ENCODE measurements at regions not wholly inside any gene's neighbourhood (a gene's known extent, or its start where the extent isn't known, plus 50 kb on each side); places are given as distances from the start of the nearest gene placed in this dataset.

DNA sequence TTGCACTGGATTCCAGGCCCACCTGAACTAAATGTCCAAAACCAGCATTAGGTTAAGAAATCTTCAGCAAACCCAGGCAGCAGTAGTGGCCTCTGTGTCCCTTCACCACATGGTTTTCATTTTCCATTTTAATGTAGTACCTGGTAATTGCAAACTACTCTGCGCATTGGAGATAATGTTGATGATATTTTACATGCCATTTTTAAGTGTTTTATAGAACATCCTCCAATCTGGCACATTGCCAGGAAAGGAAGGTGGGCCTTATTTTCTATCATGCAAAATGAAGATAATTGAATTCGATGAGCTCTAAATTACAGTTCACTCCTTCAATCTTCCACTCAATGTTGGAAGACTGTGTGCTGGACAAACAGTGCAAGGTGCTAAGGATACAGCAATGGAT is 89.5 kb downstream of the ZC3H11B start:
- DNase-seq (ENCODE audit: low read depth, low spot score): no peak

DNA sequence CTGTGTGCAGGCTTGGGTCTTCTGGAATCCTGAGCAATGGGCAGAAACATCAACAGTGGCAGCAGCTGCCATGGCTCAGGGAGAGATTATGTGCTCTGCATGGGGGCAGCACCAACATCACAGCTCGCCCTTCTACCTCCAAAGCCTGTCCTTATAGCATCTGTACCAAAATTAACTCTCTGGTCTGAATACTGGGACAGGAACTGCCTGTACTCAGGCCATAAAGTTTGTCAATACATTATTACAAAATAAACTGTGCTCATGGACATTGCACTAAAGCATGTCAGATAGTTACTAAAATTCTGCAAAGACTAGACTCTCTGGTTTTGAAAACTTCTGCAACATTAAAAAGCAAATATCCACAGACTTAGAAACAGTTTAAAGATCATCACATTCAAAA is 91.6 kb downstream of the ZC3H11B start:
- no peak for DNase-seq (ENCODE audit: low read depth, low spot score)

DNA sequence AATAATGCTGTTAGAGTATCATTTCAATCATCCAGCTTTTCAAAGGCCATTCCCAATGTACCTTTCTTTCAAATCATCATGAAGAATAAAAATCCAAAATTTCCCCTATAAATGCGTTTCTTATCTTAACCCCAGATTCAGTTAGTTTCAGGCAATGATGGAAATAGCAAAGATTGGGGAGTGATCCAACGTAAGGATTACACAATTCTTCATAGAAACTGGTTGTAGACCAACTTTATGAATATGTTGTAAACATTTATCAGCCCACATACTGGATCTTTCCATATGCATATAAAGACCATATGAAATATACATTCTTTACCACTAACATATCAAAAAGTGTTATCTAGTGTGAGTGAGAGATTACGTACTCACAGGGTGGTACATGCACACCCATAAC is 92.7 kb downstream of the ZC3H11B start:
- DNase-seq (ENCODE audit: low read depth, low spot score): no peak

DNA sequence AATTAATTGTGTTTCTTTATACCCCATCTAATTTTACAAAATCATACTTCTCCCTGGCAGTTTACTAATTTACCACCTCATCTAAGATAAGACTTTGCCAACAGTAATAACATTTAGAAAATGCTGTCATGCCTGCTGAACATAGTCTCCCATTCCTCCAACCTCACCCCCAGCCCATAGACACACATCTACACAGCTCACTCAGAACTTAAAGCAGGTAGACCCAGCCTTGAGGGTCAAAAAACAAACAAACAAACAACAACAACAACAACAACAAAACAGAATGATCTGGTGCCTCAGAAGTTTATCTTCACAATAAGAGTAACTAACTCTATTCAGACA is 94.0 kb downstream of the ZC3H11B start:
- DNase-seq (ENCODE audit: low read depth, low spot score): no peak

DNA sequence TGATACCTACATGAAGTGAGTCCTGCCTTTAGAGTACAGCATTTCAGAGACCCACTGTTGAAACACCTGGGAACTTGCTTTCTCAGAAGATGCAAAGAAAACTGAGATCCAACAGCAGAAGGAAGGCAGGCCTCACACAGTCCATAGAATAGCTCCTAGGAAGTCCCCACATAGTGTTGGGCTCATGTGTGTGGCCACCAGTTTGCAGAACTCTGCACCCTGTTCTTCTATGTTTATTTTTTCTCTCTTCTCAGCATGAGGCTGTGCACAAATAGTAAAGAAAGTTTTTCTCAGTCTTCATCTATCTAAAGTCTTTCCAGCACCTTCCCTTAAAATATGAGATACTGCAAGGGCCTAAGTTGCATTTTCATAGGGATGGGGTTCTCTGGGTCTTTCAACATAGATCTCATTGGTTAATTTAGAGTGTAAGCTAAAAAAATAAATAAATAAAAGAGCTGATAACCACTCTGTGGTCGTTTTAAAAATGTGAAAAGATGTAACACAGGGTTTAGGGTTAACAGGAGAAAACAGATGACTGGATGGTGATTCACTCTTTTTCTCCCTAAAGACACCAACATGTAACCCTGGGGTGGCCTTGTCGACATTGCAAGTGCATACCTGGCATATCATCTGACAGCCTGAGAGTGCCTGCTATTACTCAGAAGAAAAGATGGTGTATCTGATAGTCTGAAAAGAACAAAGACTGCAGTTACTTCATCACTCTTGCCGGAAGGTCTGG is 94.6 kb downstream of the ZC3H11B start:
- peak; percentile 74 for DNase-seq (ENCODE audit: low read depth, low spot score)

DNA sequence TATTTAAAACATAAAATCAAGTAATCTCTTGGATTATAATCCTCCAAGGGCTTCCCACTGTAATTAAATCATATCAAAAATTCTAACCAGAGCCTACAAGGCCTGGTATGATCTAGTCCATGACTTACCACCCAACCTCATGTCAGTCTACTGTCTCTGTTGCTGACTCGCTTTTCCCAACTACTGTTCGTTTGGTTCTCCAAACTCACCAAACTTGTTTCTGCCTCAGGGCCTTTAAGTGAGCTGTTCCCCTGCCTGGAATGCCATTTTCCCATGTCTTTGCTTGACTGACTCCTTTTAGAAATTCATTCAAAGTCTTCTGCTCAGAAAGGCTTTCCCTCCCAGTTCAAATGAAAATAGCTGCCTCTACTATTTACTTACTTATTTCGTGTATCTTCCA is 95.9 kb downstream of the ZC3H11B start:
- DNase-seq (ENCODE audit: low read depth, low spot score): no peak

DNA sequence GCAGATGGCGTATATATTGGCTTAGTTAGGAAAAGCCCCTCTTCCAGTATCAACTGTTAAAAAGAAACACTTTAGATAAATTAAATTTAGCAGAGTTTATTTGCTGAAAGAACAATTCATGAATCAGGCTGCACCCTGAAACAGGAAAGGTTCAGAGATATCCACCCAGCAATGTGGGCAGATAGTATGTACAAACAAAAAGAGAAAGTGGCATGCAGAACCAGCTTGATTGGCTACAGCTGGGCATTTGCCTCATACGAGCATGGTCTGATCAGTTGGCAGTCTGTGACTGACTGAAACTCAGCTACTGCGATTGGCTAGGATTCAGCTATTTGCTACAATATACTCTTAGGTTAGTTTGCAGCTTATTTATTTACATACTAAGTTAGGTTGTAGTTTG is 98.2 kb downstream of the ZC3H11B start:
- no peak for DNase-seq (ENCODE audit: low read depth, low spot score)

DNA sequence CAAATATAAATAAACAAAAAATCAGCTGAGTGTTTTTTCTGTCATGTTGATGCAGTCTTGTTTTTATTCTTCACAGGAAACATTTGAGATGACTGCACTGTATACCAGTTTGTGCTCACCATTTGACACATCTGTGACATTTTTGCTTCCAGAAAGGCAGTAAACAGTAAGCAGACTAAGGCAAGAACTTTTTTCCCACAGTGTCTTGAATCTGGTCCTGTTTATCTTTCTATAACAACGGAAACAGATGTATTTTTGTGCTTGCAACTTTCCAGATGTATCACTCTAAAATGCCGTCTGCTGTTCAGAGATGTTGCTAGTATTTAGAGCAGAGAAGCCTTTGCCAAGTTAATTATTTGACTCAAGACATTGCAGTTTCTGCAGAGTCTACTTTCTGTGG is 105.5 kb downstream of the ZC3H11B start:
- DNase-seq (ENCODE audit: low read depth, low spot score): no peak

DNA sequence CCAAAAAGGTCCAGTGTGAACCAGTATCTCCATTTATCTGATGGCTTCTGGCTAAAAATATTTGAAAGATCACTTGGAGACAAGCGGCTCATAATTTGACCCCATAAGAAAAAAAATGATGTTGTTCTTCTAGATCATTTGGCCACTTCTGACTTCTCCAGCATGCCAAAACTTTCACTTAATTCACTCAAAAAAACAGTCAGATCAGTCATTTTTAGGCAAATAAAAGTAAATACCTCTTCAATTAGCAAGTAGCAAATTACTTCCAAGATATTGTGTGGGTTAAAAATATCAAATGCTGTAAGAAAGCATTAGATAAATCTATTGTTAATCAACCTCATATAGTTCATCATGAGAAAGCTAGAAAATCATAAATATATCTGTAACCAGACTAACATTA is 106.0 kb downstream of the ZC3H11B start:
- no peak for DNase-seq (ENCODE audit: low read depth, low spot score)

DNA sequence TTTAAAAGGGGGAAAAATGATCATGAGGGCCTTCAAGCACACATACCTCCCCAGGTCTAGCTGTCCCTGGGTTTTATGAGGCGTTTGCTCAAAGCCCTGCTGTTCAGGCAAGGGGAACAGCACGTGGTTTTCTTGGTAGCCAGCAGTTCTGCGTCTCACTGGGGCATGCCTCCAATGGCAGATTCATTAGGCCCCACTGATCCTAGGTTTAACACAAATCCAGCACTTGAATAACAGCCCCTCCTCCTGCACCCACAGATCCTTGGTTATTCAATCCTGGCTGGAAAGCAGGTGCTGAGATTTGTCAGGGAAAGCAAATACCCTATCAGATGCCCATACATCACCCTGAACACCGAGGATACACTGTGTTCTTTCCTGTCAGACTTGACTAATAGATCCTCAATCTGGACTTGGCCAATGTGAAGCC is 106.4 kb downstream of the ZC3H11B start:
- peak; percentile 28 for DNase-seq (ENCODE audit: low read depth, low spot score)

DNA sequence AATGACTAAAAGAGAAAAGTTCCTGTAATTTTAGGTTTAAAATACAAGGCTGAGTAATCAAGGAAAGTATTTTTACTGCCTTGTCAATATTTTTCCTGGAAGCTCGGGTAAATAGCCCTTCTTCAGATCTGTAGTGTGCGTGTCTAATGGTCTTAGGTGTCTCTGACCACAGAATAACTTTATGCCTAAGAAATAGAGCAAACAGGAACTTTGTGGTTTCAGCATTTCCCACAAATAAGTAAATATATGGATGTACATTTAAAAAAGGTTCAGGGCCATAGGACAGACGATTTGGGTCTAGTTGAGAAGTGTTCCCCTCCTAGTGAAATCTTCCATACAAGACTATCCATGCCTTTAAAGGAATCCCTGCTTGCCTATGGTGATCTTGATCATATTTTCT is 107.0 kb downstream of the ZC3H11B start:
- peak; percentile 51 for DNase-seq (ENCODE audit: low read depth, low spot score)

DNA sequence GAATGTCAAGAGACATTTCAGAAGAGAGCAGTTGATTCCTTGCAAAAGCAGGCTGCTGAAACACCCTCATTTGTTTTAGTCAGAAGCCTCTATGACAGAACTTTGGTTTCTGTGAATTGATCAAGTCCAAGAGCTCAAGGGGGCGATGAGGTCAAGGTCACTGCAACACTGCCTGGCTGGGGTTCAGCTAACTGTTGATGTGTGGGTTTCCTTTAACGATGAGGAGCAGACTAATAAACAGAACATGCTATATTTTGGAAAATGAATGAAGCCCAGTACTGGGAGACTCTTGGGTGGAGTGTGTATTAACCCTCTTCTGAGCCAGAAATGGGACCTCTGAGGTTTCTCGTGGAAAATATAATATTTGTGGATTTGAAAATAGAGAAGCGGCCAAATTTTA is 109.3 kb downstream of the ZC3H11B start:
- no peak for DNase-seq (ENCODE audit: low read depth, low spot score)

DNA sequence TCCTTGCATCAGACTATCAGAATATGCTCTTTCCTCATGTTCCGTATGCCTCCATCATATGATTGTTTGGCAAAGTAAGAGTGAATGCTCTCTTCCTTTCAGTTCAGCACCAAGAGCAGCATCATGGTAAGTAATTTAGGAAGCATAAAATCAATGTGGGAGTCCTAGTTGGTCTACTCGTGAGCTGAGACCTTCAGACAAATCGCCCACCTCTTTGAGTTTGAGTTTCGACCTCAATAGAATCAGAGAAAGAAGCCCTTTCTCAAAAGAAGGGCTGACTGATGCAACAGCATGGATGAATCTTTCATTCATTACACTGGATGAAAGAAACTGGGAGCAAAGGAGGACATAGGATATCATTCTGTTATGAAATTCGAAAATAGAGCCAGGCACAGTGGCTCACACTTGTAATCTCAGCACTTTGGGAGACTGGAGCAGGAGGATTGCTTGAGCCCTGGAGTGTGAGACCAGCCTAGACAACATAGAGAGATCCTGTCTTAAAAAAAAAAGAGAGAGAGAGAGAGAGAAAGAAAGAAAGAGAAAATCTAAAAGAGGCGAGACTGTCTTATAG is 112.5 kb downstream of the ZC3H11B start:
- DNase-seq (ENCODE audit: low read depth, low spot score): no peak

DNA sequence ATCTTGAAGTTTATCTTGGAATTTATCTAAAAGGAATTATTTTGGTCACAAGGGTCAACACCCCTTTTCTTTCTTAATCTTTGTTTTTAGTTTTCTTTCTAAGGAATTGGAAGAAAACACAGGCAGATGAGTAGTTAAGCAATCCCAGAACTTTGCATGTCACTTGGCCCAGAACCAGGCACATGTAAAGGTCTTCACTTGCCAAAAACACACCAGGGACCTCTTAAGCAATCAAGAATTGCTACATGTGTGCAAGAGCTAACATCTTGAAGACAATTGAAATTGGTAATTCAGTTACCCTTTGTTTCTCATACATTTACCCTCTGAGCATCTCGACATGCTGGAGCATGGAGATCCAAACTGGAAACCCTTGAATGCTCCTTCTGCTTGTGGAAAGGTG is 114.2 kb downstream of the ZC3H11B start:
- DNase-seq (ENCODE audit: low read depth, low spot score): no peak

DNA sequence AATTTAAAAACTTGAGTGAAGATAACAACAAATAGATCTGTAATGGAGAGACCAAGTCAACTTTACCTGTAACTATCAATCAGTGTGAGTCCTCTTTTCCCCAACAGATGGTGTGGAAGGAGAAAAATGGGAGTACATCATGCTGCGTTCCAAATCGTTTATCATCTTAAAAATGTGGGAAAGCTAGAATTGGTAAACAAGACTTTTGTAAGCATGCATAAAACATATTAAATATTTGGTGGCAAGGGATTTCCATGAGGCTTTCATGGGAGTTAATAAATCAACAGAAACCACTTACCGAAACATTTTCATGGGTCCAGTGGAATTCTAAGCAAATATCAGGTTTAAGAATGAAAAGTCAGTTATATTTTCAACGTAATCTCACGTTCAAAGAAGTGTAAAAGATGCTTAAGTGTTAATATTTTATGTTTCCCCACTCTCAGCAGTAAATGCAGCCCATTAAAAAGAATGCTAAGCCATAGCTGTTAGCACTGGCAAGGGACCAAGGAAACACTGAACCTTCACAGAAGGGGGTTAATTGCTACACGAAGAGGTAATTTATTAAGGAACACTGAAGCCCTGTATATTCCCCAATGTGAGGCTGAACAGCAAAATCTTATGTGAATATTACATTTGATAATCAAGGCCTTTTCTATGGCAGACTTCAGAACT is 117.0 kb downstream of the ZC3H11B start:
- no peak for DNase-seq (ENCODE audit: low read depth, low spot score)

DNA sequence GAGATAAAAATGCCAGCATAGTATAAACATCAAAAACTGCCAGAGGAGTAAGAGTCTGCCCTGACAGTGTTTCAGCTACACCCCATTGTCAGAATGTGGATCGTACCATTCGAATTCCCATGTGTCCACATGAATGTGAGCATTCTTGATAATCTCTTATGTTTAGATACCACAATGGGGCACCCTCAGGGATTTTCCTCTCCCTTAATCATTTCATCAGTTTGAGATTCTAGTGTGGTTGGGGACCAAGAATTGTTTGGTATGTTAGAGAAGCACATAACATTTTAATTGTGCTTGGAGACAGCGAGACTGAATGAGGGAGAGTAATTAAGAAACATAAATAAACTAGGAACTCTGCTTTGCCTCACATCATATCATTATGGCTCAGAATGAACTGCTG is 120.2 kb downstream of the ZC3H11B start:
- DNase-seq (ENCODE audit: low read depth, low spot score): peak; percentile 12

DNA sequence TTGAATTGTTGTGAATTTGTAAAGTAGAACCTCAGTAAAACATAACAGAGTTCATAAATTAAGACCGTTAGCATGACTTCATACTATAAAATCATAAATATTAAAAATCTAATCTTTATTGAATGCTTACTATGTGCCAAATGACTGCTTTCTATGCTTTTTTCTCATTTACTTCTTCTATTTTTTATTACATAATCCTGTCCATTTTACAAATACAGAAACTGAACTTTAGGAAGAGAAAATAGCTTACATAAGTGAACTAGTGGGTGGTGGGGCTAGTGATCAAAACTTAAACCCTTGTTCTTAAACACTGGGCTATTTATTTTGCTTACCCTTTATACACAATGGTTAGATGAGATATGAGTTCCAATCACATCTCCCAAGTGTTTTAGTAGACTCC is 122.3 kb downstream of the ZC3H11B start:
- DNase-seq (ENCODE audit: low read depth, low spot score): no peak

DNA sequence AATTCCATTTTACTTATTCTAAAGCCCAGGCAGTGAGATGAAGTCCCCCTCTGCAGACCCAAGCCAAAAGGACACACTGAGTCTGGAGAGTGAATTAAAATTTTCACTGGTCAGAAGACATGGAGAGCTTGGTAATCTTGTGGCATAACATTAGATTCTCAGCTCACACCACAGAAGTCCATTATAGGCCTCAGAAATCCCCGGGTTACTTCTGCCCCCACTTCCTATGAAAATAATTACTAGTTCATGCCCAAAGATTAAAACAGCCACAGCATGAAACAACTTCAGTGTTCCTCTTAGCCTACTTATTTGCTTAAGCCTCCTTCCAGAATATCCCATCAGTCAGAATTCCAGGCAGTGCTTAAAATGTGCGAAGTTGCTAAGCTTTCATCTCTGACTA is 123.3 kb downstream of the ZC3H11B start:
- peak; percentile 34 for DNase-seq (ENCODE audit: low read depth, low spot score)

DNA sequence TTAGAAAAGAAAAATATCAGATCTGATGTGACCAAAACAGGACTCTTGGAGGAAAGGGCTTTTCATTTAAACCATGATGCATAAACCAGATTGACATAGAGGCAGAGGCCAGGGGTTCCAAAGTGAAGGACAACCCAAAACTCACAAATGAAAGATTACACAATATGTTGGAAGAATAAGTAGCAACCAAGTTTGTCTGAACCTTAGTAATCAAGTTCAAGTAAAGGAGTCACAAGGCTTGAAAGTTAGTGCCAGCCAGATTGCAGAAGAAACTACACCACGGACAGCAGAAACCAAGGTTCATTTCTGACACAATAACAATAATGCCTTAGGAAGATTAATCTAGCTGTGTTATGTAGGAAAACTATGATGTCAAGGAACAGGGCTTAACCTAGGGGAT is 124.6 kb downstream of the ZC3H11B start:
- no peak for DNase-seq (ENCODE audit: low read depth, low spot score)

DNA sequence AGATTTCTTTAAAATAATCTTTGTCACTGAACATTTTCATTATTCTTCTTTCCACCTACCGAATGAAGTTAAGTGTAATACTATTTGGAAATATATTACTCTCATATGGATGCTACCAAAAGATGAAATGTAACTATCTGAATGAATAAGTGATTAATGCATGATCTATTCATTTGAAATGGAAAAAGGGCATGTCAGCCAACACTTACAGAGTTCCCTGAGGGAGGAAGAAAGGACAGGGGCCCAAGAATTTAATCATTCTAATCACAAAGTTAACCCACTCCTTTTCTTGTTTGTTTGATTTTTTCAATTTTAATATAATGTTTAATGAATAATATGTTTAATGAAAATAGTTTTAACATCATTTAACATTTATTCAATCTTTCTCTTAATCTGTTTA is 129.4 kb downstream of the ZC3H11B start:
- no peak for DNase-seq (ENCODE audit: low read depth, low spot score)

DNA sequence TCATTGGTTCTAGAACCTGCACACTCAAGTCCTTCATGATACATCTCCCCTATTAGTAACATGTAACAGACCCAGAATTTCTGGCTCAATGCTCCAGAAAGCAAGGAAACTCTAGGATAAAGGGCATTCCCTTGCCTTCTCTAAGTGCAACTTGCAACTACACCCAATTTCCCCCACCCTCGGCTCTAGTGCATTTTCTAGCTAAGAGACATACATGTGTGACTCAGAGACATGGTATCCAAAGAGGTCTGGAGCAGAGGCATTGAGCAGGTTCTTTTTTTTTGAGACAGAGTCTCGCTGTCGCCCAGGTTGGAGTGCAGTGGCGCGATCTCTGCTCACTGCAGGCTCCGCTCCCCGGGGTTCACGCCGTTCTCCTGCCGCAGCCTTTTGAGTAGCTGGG is 132.9 kb downstream of the ZC3H11B start:
- peak; percentile 36 for DNase-seq (ENCODE audit: low read depth, low spot score)

DNA sequence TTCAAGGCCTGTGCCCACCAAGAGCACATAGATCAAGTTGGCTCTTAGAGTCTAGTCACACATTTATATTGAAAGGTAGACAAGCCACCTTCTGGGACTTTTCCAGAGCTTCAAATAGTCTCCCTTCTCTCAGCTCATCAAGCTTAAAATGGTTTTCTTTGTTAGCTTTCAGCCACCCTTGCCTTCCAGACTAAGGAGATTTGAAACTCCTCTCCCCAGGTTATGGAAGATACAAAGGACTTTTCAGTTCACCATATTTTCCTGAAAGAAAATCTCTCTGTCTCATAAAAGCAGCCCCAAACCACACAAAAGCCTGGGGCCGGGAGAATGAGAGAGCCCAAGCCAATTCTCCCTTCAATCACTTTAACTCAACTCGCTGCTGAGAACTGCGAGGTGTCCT is 134.1 kb downstream of the ZC3H11B start:
- DNase-seq (ENCODE audit: low read depth, low spot score): no peak

DNA sequence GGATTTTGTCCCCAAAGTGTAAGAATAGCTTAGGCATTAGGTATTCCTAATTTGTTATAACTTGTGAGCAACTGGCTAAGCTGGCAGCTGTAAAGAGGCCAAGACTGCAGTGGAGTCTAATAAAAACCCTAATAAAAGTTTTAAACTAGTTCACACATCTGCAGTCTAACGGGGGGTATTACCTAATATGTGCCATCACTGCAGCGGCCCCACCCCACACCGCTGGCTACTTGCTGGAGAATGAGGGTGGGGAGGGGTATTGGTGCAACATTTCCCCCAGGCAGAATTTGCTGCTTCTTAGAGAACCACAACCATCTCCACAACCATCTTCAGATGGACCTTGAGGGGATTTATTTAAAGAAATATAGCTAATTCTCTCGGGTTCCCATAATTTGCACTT is 135.0 kb downstream of the ZC3H11B start:
- DNase-seq (ENCODE audit: low read depth, low spot score): no peak
